ENCODE measurements at regions not wholly inside any gene's neighbourhood (a gene's known extent, or its start where the extent isn't known, plus 50 kb on each side); places are given as distances from the start of the nearest gene placed in this dataset.

- Histone ChIP-seq H4K20me1 (ENCODE audit: insufficient read depth) (no peaks in the 10 kb centered on the region), H3K36me3 (ENCODE audit: control insufficient read depth in 1 of 2, insufficient read depth in 2 of 2, low read length in 2 of 2) (no peaks in the 10 kb centered on the region), H3K4me1 (ENCODE audit: control insufficient read depth in 1 of 2, insufficient read depth in 2 of 2, low read length in 2 of 2) (no peaks in the 10 kb centered on the region), H3K27me3 (ENCODE audit: insufficient read depth, low read length) (no peaks in the 10 kb centered on the region), H3K9me3 (ENCODE audit: control insufficient read depth in 1 of 2, insufficient read depth in 1 of 2, low read depth in 1 of 2, low read length in 2 of 2) (no peaks in the 10 kb centered on the region), H3K4me3 (replicated peaks in 1 of 2; ENCODE audit: low read depth in 1 of 2, low read length in 2 of 2) (no peak overlapping the region), H2AFZ (ENCODE audit: low read depth, low read length, poor library complexity, severe bottlenecking) (no peak overlapping the region), H3K9ac (ENCODE audit: low read length) (no peak overlapping the region), H3K27ac (ENCODE audit: low read depth, low read length) (no peak overlapping the region), H3K9me2 (ENCODE audit: insufficient read depth) (no peaks in the 10 kb centered on the region), H3K4me2 (ENCODE audit: low read length) (no peak overlapping the region), H3K79me2 (ENCODE audit: insufficient read depth, low read length) (no peaks in the 10 kb centered on the region)
- no peak for DNase-seq (ENCODE audit: low read depth, low spot score)
- TF ChIP-seq ZFX (IDR thresholded peaks at IDR 0.05) (no peak), YY1 (IDR thresholded peaks at IDR 0.05; ENCODE audit: extremely low read depth, insufficient replicate concordance, low read depth, low read length) (no peak), EZH2 (IDR thresholded peaks at IDR 0.05) (no peak), FOSL1 (IDR thresholded peaks at IDR 0.05; ENCODE audit: low read depth) (no peak), CEBPB (IDR thresholded peaks at IDR 0.05; ENCODE audit: low read depth) (no peak), POLR2A (IDR thresholded peaks at IDR 0.05; ENCODE audit: borderline replicate concordance, extremely low read depth, insufficient read depth, insufficient read length) (no peak), EGR1 (IDR thresholded peaks at IDR 0.05; ENCODE audit: low read depth) (no peak), ELF1 (IDR thresholded peaks at IDR 0.05; ENCODE audit: borderline replicate concordance, low read depth) (no peak), RAD21 (IDR thresholded peaks at IDR 0.05; ENCODE audit: low read depth) (no peak), CTCF (IDR thresholded peaks at IDR 0.05 in 2 of 3, conservative IDR thresholded peaks at IDR 0.05 in 1 of 3; ENCODE audit: borderline replicate concordance in 1 of 3, insufficient read depth in 1 of 3, low read depth in 2 of 3, low read length in 2 of 3) (no peak), SIN3A (IDR thresholded peaks at IDR 0.05; ENCODE audit: low read depth) (no peak), CBX3 (IDR thresholded peaks at IDR 0.05; ENCODE audit: low read depth) (no peak), EZH2phosphoT487 (IDR thresholded peaks at IDR 0.05; ENCODE audit: borderline replicate concordance) (no peak), ZNF274 (IDR thresholded peaks at IDR 0.05; ENCODE audit: low read depth, low read length) (no peak), POLR2AphosphoS5 (IDR thresholded peaks at IDR 0.05; ENCODE audit: low read depth, low read length) (no peak)
- TF ChIP-seq, protein P1, sequence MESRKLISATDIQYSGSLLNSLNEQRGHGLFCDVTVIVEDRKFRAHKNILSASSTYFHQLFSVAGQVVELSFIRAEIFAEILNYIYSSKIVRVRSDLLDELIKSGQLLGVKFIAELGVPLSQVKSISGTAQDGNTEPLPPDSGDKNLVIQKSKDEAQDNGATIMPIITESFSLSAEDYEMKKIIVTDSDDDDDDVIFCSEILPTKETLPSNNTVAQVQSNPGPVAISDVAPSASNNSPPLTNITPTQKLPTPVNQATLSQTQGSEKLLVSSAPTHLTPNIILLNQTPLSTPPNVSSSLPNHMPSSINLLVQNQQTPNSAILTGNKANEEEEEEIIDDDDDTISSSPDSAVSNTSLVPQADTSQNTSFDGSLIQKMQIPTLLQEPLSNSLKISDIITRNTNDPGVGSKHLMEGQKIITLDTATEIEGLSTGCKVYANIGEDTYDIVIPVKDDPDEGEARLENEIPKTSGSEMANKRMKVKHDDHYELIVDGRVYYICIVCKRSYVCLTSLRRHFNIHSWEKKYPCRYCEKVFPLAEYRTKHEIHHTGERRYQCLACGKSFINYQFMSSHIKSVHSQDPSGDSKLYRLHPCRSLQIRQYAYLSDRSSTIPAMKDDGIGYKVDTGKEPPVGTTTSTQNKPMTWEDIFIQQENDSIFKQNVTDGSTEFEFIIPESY (IDR thresholded peaks at IDR 0.05; ENCODE audit: extremely low read depth, insufficient replicate concordance, low read length), result no peak
- TF ChIP-seq, protein P2, sequence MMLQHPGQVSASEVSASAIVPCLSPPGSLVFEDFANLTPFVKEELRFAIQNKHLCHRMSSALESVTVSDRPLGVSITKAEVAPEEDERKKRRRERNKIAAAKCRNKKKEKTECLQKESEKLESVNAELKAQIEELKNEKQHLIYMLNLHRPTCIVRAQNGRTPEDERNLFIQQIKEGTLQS (IDR thresholded peaks at IDR 0.05), result no peak
- ChIA-PET RAD21 (ENCODE audit: low non-redundant PET in 1 of 2, low total read pairs in 2 of 2, uncharacterized antibody in 2 of 2, unreplicated experiment in 2 of 2) (no interaction called here), CTCF (interaction anchor here (1.0 kb wide), 1 partner anchor 8 kb away, joined by 3 read pairs; no protein-coding TSS in a partner anchor), POLR2A (no interaction called here)
- no peak for ATAC-seq
- intact Hi-C loops (cut with micrococcal nuclease), result no loop called here
- BruUV-seq (replicated peaks), result no TSS peak
Observed at GRCh38 chr11:70806461-70807194, 408.3 kb downstream of the CTTN start.
